C4-2B (cell line): ENCODE measurements at regions not wholly inside any gene's neighbourhood (a gene's known extent, or its start where the extent isn't known, plus 50 kb on each side); places are given as distances from the start of the nearest gene placed in this dataset.

Experiments used
- ZFX ChIP-seq: fragments of 450-650 bp; IDR thresholded peaks from 2 replicates; pipeline ENCODE4 v1.6.1; 2017
- TF ChIP-seq, protein P1 (sequence below): fragments of 450-650 bp; conservative IDR thresholded peaks from 2 replicates; pipeline ENCODE4 v1.5.1; 2017; ENCODE audit warnings: mild to moderate bottlenecking

DNA sequence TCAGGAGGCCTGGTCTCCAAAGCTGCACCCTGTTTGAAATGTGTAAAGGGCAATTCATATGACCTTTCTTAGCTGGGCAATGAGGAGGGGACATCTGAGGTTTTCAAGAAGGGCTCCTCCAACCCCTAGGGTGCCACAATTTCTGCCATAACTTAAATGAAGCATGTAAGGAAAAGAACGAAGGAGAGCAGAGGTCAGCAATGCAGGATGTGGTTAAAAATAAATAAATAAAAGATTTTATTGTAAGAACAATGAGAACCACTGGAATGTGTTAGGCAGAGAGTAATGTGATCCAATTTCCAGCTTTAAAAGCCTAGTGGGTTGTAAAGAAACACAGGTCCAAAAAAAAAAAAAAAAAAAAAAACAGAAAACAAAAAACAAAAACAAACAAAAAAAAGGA is 673.1 kb downstream of the TNS3 start:
- TF ChIP-seq, protein P1, sequence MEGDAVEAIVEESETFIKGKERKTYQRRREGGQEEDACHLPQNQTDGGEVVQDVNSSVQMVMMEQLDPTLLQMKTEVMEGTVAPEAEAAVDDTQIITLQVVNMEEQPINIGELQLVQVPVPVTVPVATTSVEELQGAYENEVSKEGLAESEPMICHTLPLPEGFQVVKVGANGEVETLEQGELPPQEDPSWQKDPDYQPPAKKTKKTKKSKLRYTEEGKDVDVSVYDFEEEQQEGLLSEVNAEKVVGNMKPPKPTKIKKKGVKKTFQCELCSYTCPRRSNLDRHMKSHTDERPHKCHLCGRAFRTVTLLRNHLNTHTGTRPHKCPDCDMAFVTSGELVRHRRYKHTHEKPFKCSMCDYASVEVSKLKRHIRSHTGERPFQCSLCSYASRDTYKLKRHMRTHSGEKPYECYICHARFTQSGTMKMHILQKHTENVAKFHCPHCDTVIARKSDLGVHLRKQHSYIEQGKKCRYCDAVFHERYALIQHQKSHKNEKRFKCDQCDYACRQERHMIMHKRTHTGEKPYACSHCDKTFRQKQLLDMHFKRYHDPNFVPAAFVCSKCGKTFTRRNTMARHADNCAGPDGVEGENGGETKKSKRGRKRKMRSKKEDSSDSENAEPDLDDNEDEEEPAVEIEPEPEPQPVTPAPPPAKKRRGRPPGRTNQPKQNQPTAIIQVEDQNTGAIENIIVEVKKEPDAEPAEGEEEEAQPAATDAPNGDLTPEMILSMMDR = no peak
- no peak for TF ChIP-seq ZFX
